HuH-7.5 (cell line): ENCODE measurements at regions not wholly inside any gene's neighbourhood (a gene's known extent, or its start where the extent isn't known, plus 50 kb on each side); places are given as distances from the start of the nearest gene placed in this dataset.
"Not testable (repeated sequence)": the region's sequence is repeated elsewhere in the genome, so short reads cannot be mapped to it uniquely, and the experiment has no call there.

Experiments
- DNase-seq: peaks from one replicate; pipeline ENCODE4 v3.0.0; 2011; ENCODE audit warnings: low spot score

- DNase-seq = no peak
Observed at GRCh38 chr1:222416001-222416791, 131.7 kb downstream of the HHIPL2 start.

- no peak for DNase-seq
Observed at GRCh38 chr1:222415441-222415840, 132.5 kb downstream of the HHIPL2 start.

DNA sequence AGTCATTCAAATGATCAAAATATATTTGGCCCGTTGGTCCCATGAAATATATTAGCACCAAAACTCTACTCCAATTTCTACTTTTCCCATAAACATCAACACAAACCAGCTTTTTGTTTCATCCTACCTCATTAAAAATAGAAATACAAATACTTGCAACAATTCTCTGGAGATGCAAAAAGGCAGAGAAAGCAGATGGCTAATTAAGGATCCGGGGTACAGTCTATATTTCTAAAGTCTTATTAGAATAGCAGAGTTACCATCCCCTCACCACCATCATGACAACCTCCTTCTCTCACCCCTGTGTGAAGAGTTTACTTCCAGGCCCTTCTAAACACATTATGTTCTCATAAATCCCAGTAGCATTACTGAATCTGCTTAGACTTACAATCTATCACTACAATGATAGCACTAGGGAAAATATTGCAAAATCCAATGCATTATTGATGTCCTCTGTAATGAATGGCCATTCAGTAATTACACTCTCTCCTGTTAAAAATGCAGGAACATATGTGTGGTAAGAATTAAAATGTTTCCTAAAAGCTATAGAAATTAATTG is 133.8 kb downstream of the HHIPL2 start:
- DNase-seq = no peak

GRCh38 chr1:222413436-222413835 is 134.5 kb downstream of the HHIPL2 start:
- DNase-seq = no peak

DNA sequence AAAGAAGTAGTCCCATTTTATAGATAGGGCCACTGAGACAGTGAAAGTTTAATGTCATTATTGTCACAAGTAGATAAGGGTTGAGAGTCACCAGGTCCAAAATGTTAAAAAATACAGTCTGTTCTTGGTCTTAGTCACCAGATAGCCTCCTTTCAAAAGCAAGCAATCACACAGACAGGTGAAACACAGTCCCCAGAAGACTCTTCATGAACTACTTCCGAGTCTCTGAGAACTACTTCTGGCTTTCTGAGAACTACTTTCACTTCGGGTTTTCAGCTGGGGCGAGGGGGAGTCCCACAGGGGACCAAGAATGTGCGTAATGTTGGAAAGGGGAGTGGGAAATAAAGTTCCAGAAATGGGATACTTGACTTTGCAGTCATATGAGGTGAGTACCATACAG is 143.2 kb downstream of the HHIPL2 start:
- no peak for DNase-seq

DNA sequence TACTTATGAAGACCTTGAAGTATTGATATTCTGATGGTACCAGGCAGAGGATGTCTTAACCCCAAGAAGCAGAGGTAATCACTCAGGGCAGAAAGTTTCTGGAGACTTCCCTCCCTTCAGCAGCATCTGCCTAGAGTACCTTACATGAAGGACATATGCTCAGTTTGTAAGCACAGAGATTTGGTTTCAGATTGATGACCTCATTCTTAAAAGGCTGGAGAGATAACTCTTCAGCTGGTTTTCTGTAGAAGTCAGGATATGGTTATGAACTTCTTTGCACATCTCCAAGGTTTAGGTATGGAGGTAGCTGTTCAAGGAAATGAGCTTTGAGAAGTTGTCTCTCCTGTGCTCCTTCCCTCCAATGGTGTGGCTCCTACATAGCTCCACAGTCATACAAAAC is 148.7 kb downstream of the HHIPL2 start:
- no peak for DNase-seq

GRCh38 chr1:222394224-222394623 is 153.7 kb downstream of the HHIPL2 start:
- DNase-seq = no peak

DNA sequence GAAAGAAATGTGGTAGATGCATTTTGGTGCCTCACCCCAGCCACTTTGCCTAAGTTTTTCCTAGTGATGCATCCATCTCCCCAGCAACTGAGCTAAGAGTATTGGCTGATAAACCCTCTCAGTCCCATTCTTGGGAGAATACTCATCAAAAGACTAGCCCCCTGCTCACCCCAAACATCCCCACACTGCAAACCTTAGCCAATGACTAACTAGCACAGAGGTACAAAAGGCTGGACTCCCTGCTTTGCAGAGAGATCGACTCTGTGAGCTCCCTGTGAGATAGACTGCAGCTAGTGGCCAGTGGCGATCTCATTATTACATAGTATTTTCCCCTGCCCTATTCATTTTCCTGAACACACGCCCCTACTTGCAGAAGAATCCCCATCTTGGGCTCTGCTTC is 155.3 kb downstream of the HHIPL2 start:
- no peak for DNase-seq

- no peak for DNase-seq
Observed at GRCh38 chr1:222390181-222390580, 157.7 kb downstream of the HHIPL2 start.

DNA sequence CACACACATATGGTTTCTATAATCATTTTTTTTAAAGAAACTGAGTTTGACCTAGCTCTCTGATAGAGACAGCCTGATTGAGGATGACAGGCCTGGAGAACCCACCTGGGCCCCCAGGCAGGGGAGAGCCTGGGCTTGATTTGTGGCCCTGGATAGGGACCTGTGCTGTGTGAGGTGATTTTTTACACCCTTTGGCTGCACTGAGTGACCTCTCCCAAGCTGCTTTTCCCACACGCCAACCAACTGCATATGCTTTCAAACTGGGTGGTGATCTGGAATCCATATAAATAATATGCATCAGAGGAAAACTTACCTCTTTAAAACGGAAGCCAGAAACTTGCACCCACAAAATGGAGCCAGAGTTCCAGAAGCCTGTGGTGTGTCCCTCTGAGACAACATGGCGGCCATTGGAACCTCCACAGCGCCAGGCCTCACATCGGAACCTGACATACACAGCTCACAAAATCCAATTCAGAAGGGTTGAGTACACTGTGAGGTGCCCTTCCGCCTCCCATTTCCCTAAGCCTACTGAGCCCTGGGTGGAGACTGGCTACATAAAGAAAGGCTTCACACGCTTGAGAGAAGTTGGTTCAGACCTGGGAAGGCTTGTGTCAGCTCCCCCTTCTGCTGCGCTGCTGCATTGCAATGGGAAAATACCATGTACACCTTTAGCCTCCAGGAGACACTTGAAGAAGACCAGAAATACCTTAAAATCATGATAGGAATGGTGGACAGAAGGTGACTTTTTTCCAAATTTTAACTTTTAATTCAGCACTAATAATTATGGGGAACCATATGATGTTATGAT is 160.7 kb downstream of the HHIPL2 start:
- DNase-seq = no peak

DNA sequence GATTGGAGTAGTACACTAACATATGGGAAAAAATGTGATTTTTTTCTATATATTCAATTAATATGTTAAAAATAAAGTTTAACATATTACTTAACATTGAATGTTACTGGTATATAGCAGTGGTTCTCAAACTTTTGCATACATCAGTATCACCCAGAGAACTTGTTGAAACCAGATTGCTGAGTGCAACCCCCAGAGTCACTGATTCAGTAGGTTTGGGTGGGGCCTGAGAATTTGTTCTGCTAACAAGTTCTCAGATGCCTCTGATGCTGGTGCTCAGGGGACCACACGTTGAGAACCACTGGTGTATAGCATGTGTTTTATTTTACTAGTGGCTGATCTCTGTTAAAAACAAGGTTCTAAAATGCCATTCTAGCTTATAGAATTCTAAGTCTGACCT is 161.9 kb downstream of the HHIPL2 start:
- no peak for DNase-seq

GRCh38 chr1:222385262-222385661 is 162.6 kb downstream of the HHIPL2 start:
- no peak for DNase-seq

DNA sequence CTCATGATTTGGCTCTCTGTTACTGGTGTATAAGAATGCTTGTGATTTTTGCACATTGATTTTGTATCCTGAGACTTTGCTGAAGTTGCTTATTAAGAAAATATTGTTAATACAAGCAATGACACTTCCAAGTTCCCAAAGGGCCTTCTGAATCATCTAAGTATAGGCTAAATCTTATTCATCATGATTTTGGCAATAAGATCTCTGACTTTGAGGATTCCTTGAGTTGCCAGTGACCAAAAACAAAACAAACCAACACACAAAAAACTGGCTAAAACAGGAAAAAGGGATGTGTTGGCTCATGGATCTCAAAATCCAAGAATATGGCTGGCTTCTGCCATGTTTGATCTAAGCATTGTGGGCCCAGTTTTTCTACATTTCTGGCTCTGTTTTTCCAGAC is 163.4 kb downstream of the HHIPL2 start:
- no peak for DNase-seq

DNA sequence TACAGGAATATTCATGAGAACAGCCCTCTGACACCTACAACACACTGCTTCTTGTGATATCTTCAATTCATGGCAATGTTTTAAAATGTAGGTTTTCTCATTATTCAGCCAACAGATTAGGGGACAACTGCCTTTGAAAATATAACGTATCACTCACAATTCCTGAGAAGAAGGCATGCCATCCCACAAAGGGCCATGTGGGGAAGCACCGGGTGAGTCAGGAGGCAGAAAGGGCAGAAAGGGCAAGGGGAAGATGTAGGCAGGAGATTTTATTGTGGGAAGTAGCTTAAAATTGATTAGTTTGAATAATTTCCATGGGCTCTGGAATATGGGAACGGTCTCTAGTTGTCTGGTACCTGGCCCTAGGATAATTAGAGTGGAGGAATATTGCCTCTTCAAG is 165.7 kb downstream of the HHIPL2 start:
- DNase-seq = no peak

DNA sequence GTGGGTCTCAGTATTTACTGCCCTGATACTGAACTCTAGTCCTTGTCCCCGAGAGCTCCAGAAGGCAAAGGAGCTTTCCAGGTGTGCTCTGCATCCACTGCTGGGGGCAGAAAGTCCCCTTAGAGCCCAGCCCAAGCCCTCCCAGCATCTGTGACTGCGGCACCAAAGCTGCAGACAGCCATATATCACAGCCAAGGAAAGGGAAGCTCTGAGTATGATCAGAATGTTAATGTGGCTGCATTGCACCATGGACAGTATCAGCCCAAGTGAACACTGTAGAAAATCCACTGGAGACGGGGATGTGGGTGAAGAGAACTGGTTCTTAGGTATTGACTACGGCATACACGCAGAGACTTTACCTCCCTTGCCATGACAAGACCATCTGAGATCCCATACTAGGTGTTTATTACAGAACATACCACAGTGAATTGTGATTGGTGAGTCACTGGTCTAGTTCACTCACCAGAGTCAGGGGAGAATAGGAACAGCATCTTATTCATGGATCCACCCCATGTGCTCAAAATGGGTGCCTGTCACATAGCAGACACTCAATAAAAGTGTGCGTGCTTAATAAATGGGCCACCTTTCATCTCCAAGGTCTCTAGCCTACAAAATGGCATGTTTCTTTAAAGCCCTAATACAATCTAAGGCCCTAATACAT is 170.3 kb downstream of the HHIPL2 start:
- DNase-seq = no peak

DNA sequence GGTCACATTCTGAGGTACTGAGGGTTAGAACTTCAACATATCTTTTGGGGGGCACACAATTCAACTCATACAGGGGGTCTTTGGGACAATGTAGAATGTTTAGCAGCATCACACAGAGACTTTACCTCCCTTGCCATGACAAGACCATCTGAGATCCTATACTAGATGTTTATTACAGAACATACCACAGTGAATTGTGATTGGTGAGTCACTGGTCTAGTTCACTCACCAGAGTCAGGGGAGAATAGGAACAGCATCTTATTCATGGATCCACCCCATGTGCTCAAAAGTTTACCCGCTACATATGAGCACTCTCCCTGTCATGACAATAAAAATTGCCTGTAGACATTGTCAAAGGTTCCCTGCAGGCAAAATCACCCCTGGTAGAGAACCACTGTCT is 171.1 kb downstream of the HHIPL2 start:
- DNase-seq = not testable (repeated sequence)

DNA sequence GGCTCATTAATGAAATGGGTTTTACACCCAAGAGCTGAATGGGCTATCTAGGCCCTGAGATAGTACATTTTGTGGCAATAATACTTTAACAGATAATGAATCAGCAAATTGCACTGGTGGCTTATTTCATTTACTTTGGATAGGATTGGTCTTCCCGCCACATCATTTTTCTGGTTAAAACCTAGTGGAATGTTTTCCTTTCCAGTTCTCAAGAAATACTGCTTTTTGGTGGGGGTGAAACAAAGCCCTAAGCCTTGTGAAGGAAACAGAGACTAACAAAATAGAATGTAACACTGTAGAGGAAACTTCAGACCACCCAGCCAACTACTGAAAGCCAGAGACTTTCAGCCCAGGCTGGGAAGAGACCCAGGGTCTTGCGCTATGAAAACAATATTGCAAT is 172.2 kb downstream of the HHIPL2 start:
- no peak for DNase-seq

- DNase-seq = no peak
Observed at GRCh38 chr1:222373831-222374602, 173.9 kb downstream of the HHIPL2 start.

DNA sequence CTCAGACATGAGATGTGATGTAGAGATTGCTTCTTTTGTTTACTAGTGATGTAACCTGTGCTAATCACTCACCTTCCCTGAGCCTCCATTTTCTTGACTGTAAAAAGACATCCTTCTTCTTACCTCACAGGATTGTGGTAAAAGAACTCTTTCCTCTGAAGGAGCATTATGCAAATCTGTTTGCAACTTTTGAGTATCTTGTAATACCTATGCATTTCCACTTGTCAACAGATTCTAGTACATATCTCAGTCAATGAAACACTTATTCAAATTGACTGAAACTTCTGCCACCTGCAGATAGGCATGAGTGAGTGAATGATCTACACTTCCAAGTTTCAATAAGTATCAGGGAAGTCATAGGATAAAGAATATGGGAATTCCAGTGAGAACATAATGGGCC is 174.7 kb downstream of the HHIPL2 start:
- no peak for DNase-seq

GRCh38 chr1:222372221-222372620 is 175.7 kb downstream of the HHIPL2 start:
- no peak for DNase-seq

DNA sequence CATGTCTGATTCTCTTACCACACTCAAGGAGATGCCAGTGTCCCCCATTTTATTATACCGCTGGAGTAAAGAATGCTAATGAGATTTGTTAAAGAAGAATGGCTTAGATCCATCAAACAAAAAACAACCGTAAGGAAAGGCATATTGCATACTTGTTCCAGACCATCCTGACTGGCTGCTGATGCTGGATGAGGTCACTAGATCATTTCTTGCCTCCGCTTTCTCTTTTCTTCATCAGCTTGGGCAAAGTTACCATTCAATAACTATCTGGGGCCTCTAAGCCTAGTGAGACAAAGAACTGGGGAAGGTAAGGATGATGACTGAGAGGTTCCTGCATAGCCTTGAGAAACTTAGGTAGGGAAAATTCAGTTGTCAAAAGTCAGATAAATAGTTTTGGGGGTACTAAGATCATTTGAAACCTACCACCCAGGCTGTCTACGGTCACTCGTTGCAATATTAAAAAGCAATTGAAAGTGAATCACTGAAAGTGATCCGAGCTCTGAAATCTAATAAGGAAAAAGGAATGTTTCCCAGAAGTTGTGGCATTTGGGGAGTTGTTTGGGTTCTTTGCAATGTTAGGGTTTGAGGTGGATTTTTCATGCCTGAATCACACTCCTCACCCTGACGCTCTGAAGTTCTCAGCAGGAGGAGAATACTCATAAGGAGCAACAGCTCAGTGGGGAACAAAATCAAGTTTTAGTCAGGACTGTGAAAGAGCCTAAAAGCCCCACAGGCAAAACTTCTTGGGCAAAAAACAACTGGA is 176.8 kb downstream of the HHIPL2 start:
- no peak for DNase-seq
